Thyroid gland (tissue), 4 donors: ENCODE measurements at regions not wholly inside any gene's neighbourhood (a gene's known extent, or its start where the extent isn't known, plus 50 kb on each side); places are given as distances from the start of the nearest gene placed in this dataset.

Source experiments
- POLR2A ChIP-seq, 2 donors: fragments of 450-650 bp; IDR thresholded peaks; one replicate each; pipeline ENCODE4 v1.6.1; 2017; ENCODE audit warnings: antibody characterized with exemption in 2 of 2, mild to moderate bottlenecking in 2 of 2, moderate library complexity in 1 of 2
- TF ChIP-seq, protein P1 (sequence below), 6 experiments: fragments of 200-600 bp in 3 of 6; fragments of 450-650 bp in 3 of 6; sonication (generic) in 3 of 6; IDR thresholded peaks; one replicate each; pipeline ENCODE4 v1.5.1; 2016 to 2019; ENCODE audit warnings: antibody characterized with exemption in 6 of 6, mild to moderate bottlenecking in 2 of 6, inconsistent platforms in 1 of 6, moderate library complexity in 1 of 6

DNA sequence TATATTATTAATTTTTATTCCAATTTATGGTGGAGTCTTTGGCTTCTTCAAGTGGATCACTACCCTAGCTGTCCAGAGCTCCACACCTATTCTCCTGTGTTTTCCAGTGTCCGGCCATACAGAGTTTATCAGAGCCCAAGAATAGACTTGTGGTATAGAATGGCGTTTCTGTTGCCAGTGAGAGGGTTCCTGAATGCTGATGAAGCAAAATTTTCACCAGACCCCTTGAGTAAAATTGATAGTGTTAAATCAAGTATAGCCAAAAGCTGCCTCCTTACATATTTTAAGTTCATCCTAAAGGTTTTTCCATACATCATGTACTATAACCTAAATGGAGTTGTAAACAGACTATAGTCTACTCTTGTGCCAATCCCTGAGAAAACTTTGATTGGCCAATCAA is 171.5 kb upstream of the CHL1 start:
- TF ChIP-seq, protein P1, sequence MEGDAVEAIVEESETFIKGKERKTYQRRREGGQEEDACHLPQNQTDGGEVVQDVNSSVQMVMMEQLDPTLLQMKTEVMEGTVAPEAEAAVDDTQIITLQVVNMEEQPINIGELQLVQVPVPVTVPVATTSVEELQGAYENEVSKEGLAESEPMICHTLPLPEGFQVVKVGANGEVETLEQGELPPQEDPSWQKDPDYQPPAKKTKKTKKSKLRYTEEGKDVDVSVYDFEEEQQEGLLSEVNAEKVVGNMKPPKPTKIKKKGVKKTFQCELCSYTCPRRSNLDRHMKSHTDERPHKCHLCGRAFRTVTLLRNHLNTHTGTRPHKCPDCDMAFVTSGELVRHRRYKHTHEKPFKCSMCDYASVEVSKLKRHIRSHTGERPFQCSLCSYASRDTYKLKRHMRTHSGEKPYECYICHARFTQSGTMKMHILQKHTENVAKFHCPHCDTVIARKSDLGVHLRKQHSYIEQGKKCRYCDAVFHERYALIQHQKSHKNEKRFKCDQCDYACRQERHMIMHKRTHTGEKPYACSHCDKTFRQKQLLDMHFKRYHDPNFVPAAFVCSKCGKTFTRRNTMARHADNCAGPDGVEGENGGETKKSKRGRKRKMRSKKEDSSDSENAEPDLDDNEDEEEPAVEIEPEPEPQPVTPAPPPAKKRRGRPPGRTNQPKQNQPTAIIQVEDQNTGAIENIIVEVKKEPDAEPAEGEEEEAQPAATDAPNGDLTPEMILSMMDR (IDR thresholded peaks at IDR 0.05): no peak
- TF ChIP-seq POLR2A (IDR thresholded peaks at IDR 0.05): no peak
